GM06990 (cell line): ENCODE measurements at regions not wholly inside any gene's neighbourhood (a gene's known extent, or its start where the extent isn't known, plus 50 kb on each side); places are given as distances from the start of the nearest gene placed in this dataset.

Experiments used
- DNase-seq: peaks from one replicate; pipeline ENCODE4 v3.0.0-alpha.2; 2011; ENCODE audit not compliant: insufficient read length; ENCODE audit errors: extremely low read depth
- H3K27me3 ChIP-seq: replicated peaks from 2 replicates; pipeline ENCODE4 v1.6.0; 2011; ENCODE audit warnings: low read length; ENCODE audit not compliant: control insufficient read depth, insufficient read depth
- H3K36me3 ChIP-seq: 2 replicates; pipeline ENCODE4 v1.5.1; 2011; ENCODE audit warnings: low read length; ENCODE audit not compliant: control insufficient read depth, insufficient read depth
- H3K4me3 ChIP-seq: replicated peaks from 2 replicates; pipeline ENCODE4 v1.5.1; 2011; ENCODE audit warnings: low read depth, mild to moderate bottlenecking, control low read depth, low read length
- TF ChIP-seq, protein P1 (sequence below): IDR thresholded peaks from 2 replicates; pipeline ENCODE4 v1.5.1; 2011; ENCODE audit warnings: low read length, control low read depth, mild to moderate bottlenecking, inconsistent platforms; ENCODE audit not compliant: insufficient read depth, poor library complexity, severe bottlenecking

DNA sequence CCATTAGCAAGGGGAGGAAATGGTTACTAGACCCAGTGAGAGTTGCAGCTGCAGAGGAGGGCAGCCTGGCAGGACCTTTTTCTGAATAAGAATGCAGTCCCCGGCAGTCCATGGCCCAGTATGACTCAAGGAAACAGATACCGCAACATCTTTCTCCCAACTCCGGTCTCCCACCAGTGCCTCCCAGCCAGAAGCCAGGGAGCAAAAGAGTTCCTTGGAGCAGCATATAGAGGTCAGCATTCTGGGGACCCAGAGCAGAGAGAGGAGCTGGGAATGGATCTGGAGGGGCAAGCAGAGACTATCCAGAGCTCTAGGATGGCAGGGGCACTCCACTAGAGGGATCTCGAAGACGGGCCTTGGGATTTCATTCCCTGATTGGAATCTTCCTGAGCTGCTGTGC, 339.2 kb upstream of the AADAT start:
- DNase-seq = no peak

DNA sequence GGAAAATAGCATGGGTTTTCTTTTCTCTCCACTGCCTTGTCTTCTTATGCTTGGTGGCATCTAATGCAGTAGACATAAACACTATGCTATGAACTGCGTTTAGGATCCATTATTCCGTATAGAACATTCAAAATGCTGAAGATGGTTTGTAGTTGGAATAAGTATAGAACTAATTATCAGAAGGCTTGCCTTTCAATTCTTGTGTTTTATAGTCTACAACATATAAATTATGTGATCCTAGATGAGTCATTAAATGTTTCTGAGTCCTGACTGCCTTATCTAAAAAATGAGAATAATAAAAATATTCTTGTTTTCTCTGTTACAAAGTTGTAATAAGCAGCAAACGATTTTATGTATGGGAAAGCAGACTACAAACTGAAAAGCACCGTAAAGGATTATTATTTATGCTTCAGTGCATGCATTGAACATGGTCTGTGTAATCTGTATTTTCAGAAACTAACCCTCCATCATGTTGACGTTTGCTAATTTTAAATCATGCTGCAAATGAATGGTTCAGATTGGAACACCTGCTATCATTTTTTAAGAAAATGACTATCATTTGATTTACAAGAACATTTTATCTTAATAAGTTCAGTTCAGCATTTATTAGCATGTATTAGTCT, 335.9 kb upstream of the AADAT start:
- Histone ChIP-seq H3K36me3 (no peaks in the 10 kb centered on the region), H3K4me3 (no peak overlapping the region)
- TF ChIP-seq, protein P1, sequence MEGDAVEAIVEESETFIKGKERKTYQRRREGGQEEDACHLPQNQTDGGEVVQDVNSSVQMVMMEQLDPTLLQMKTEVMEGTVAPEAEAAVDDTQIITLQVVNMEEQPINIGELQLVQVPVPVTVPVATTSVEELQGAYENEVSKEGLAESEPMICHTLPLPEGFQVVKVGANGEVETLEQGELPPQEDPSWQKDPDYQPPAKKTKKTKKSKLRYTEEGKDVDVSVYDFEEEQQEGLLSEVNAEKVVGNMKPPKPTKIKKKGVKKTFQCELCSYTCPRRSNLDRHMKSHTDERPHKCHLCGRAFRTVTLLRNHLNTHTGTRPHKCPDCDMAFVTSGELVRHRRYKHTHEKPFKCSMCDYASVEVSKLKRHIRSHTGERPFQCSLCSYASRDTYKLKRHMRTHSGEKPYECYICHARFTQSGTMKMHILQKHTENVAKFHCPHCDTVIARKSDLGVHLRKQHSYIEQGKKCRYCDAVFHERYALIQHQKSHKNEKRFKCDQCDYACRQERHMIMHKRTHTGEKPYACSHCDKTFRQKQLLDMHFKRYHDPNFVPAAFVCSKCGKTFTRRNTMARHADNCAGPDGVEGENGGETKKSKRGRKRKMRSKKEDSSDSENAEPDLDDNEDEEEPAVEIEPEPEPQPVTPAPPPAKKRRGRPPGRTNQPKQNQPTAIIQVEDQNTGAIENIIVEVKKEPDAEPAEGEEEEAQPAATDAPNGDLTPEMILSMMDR = no peak

More for the DNA sequence above, 339.2 kb upstream of the AADAT start:
- Histone ChIP-seq H3K27me3 (no peaks in the 10 kb centered on the region; the same call in 1 of the 2 replicates), H3K4me3 (no peak overlapping the region), H3K36me3 (no peaks in the 10 kb centered on the region)
- TF ChIP-seq, protein P1 = no peak

DNA sequence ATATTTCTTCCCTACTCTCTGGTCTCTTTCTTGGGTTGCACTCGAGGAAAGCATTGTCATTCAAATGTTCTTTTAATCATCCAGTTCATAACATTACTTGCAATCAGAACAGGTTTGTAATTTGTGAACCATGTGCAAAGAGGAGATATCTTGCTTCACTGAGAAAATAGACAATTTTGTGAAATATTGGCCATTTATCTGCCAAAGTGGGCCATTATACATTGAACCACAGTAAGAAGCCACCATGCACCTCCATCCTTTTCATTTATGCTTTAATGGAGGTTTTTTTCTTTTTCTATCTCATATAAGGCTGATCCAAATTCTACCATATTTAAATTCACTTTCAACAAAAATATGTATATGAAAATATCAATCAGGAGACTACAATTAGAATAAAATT, 335.3 kb upstream of the AADAT start:
- TF ChIP-seq, protein P1 = no peak
- no peaks in the 10 kb centered on the region; the same call in 1 of the 2 replicates for H3K27me3 ChIP-seq
- DNase-seq = no peak
- no peak overlapping the region for H3K4me3 ChIP-seq
- no peaks in the 10 kb centered on the region for H3K36me3 ChIP-seq

More for the DNA sequence above, 335.9 kb upstream of the AADAT start:
- H3K27me3 ChIP-seq = no peaks in the 10 kb centered on the region; the same call in 1 of the 2 replicates
- no peak for DNase-seq

DNA sequence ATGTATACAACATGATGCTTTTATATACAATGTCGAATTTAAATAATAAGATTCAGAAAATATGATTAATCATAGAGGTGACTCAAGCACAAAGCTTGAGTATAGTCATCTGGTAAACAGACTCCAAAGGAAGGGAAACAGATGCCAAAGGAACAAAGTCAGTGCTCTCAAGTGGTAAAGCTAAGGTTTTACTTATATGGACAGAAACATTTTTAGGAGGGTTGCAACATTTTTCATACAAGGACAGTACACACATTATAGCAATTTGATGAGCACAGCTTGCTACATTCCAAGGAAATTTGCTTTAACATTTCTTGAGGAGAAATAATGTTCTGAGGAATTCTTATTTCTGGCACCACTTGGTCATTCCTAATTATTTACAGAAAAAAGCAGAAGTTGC, 333.4 kb upstream of the AADAT start:
- no peak for DNase-seq
- TF ChIP-seq, protein P1 = no peak
- Histone ChIP-seq H3K27me3 (no peaks in the 10 kb centered on the region), H3K4me3 (no peak overlapping the region), H3K36me3 (no peaks in the 10 kb centered on the region)

DNA sequence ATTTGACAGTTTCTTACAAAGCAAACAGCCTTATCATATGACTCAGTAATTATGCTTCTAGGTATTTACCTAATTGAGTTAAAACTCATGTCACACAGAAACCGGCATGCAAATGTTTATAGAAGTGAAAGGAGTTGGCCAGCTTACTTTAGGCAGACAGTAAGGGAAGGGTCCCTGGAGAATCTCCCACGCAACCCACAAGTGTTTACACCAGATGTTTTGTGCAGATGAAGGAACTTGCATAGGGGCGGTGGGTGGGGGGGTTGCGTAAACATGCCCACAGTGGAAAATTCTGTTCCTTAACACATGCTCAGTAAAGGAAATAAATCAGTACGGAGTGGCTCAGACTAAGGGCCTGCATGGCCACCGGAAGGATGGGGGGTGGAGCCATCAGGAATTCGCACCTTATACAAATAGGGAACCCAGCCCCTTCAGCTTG, 330.5 kb upstream of the AADAT start:
- Histone ChIP-seq H3K36me3 (no peaks in the 10 kb centered on the region), H3K27me3 (no peaks in the 10 kb centered on the region), H3K4me3 (no peak overlapping the region)
- DNase-seq = peak; percentile 69
- TF ChIP-seq, protein P1 = no peak
